ENCODE measurements at regions not wholly inside any gene's neighbourhood (a gene's known extent, or its start where the extent isn't known, plus 50 kb on each side); places are given as distances from the start of the nearest gene placed in this dataset. TPM values are rescaled to one million over a fixed set of nuclear protein-coding genes. Genes with fewer than 3 reads are reported as not detected.

DNA sequence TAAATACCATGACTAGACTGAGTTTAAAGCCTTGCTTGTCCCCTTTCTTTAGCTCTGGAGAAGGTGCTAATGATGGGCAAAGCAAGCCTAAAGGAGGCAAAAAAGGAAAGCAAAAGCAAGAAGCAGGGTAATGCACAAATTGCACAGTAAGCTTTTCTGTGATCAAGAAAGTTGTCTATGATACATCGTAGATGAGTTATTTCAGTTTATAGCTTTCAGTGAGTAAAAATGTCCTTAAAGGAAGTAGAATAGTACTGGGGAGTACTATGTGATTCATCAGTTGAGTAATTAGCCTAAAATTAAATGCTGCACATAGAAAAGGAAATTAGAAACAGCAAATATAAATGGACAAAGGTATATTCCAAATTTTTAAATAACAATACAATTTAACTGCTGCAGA lies 50.2 kb upstream of the PDE5A start:
- intact Hi-C loops (cut with micrococcal nuclease; ENCODE audit: unreplicated experiment), result no loop called here

More for the DNA sequence above, 50.2 kb upstream of the PDE5A start:
- no peak for DNase-seq (ENCODE audit: low spot score)
- no peaks in the 10 kb centered on the region for H4K20me1 ChIP-seq (ENCODE audit: insufficient read depth, low read length)
- BruUV-seq (replicated peaks), result no TSS peak
- H3K9me3 ChIP-seq (ENCODE audit: low read length), result no peaks in the 10 kb centered on the region
- POLR2A ChIA-PET, result interaction anchor here (0.8 kb wide), 1 partner anchor 13 kb away, joined by 3 read pairs; no protein-coding TSS in a partner anchor
- TF ChIP-seq, protein P1, sequence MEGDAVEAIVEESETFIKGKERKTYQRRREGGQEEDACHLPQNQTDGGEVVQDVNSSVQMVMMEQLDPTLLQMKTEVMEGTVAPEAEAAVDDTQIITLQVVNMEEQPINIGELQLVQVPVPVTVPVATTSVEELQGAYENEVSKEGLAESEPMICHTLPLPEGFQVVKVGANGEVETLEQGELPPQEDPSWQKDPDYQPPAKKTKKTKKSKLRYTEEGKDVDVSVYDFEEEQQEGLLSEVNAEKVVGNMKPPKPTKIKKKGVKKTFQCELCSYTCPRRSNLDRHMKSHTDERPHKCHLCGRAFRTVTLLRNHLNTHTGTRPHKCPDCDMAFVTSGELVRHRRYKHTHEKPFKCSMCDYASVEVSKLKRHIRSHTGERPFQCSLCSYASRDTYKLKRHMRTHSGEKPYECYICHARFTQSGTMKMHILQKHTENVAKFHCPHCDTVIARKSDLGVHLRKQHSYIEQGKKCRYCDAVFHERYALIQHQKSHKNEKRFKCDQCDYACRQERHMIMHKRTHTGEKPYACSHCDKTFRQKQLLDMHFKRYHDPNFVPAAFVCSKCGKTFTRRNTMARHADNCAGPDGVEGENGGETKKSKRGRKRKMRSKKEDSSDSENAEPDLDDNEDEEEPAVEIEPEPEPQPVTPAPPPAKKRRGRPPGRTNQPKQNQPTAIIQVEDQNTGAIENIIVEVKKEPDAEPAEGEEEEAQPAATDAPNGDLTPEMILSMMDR (conservative IDR thresholded peaks at IDR 0.05; ENCODE audit: low read length), result no peak
- no peak for TF ChIP-seq EZH2phosphoT487 (IDR thresholded peaks at IDR 0.05; ENCODE audit: borderline replicate concordance, low read depth, low read length)
- H3K4me3 ChIP-seq (ENCODE audit: low read depth, low read length, poor library complexity, severe bottlenecking), result no peak overlapping the region
- no peaks in the 10 kb centered on the region for H3K36me3 ChIP-seq (ENCODE audit: insufficient read depth, low read length)
- H3K27ac ChIP-seq (ENCODE audit: low read depth, low read length, poor library complexity, severe bottlenecking), result no peak overlapping the region
- CTCF ChIA-PET (ENCODE audit: unreplicated experiment), result no interaction called here
- H3K4me1 ChIP-seq (ENCODE audit: insufficient read depth, low read length, poor library complexity, severe bottlenecking), result no peaks in the 10 kb centered on the region
- no peak overlapping the region for H2AFZ ChIP-seq (ENCODE audit: low read length)
- no peaks in the 10 kb centered on the region for H3K79me2 ChIP-seq (ENCODE audit: insufficient read depth, low read depth, low read length)
- no peaks in the 10 kb centered on the region for H3K9me2 ChIP-seq (ENCODE audit: insufficient read depth, low read length)
- H3K4me2 ChIP-seq (ENCODE audit: low read length), result no peak overlapping the region

Small RNAs in the stretch of these regions (small RNA-seq; reads per million reads assigned to genes)
- gene RF00019, result not detected

All from OCI-LY7 (cell line).